CD4-positive, alpha-beta T cell (primary cell): ENCODE measurements at regions not wholly inside any gene's neighbourhood (a gene's known extent, or its start where the extent isn't known, plus 50 kb on each side); places are given as distances from the start of the nearest gene placed in this dataset.

Experiments used
- ATAC-seq: fragments of 200-7000 bp; cut with Tn5 transposase; one replicate; pipeline ENCODE4 v1.10.0; 2022; ENCODE audit warnings: mild to moderate bottlenecking; ENCODE audit not compliant: poor library complexity
- CTCF ChIA-PET: fragments of 350-600 bp; sonication (Branson Sonifier 250); formaldehyde crosslinking; loops from one replicate; lab custom pipeline; 2021; ENCODE audit warnings: antibody characterized with exemption, inconsistent platforms; lab: Charles Lee
- POLR2A ChIA-PET: fragments of 350-600 bp; sonication (Branson Sonifier 250); formaldehyde crosslinking; loops from one replicate; lab custom pipeline; 2021; ENCODE audit warnings: antibody characterized with exemption, inconsistent platforms; lab: Charles Lee
- DNase-seq, 14 experiments: peaks; one replicate each; pipeline ENCODE4 v3.0.0-alpha.2; 2013 to 2020; ENCODE audit warnings: mixed read lengths in 2 of 14
- H3K27ac ChIP-seq, 2 donors: one replicate each; pipeline versions ENCODE4 v1.5.1 to v1.7.0; 2013; ENCODE audit warnings: low read length in 2 of 2, low read depth in 1 of 2, mild to moderate bottlenecking in 1 of 2
- H3K27me3 ChIP-seq, 2 experiments: 1 replicate in 1 of 2; 2 replicates in 1 of 2; pipeline versions ENCODE4 v1.6.1 to v1.7.0; 2013; ENCODE audit warnings: low read length in 2 of 2, control low read depth in 1 of 2, mild to moderate bottlenecking in 1 of 2, moderate library complexity in 1 of 2; ENCODE audit not compliant: insufficient read depth in 2 of 2, control insufficient read depth in 1 of 2
- H3K36me3 ChIP-seq: one replicate; pipeline ENCODE4 v1.6.1; 2013; ENCODE audit warnings: low read length, control low read depth; ENCODE audit not compliant: insufficient read depth
- H3K4me1 ChIP-seq: one replicate; pipeline ENCODE4 v1.6.1; 2013; ENCODE audit warnings: low read length, control low read depth; ENCODE audit not compliant: insufficient read depth
- H3K4me3 ChIP-seq: one replicate; pipeline ENCODE4 v1.5.1; 2013; ENCODE audit warnings: mild to moderate bottlenecking, low read length, moderate library complexity
- H3K9me3 ChIP-seq, 2 experiments: 1 replicate in 1 of 2; 2 replicates in 1 of 2; pipeline versions ENCODE4 v1.6.1 to v1.7.0; 2013; ENCODE audit warnings: low read length in 2 of 2, mild to moderate bottlenecking in 2 of 2, control low read depth in 1 of 2, moderate library complexity in 1 of 2; ENCODE audit not compliant: control insufficient read depth in 1 of 2, insufficient read depth in 1 of 2
- H3K27ac Mint-ChIP-seq: one replicate; pipeline ENCODE4 v1.8.0; 2020; ENCODE audit warnings: mixed read lengths
- H3K27me3 Mint-ChIP-seq: one replicate; pipeline ENCODE4 v1.8.0; 2021; ENCODE audit warnings: mixed read lengths
- H3K36me3 Mint-ChIP-seq: one replicate; pipeline ENCODE4 v1.8.0; 2021; ENCODE audit warnings: low read depth, mixed read lengths
- H3K4me1 Mint-ChIP-seq: one replicate; pipeline ENCODE4 v1.8.0; 2021; ENCODE audit warnings: low read depth, mixed read lengths
- H3K4me3 Mint-ChIP-seq: one replicate; pipeline ENCODE4 v1.8.0; 2020; ENCODE audit warnings: mild to moderate bottlenecking, mixed read lengths
- H3K9me3 Mint-ChIP-seq: one replicate; pipeline ENCODE4 v1.8.0; 2020; ENCODE audit warnings: mixed read lengths
- CTCF ChIP-seq: fragments of 200-600 bp; IDR thresholded peaks from one replicate; pipeline ENCODE4 v1.8.0; 2022; ENCODE audit warnings: antibody characterized with exemption, mild to moderate bottlenecking
- intact Hi-C, 2 experiments: fragments of 100-400 bp; cut with DNase I in 1 of 2; cut with micrococcal nuclease in 1 of 2; formaldehyde crosslinking; loops; one replicate each; pipeline versions ENCODE4 v1.15.1 to v1.9.0; 2023 to 2025; cut with DNase I, micrococcal nuclease

GRCh38 chr3:78426454-78426853, 1341.3 kb downstream of the ROBO1 start:
- no peak for TF ChIP-seq CTCF

GRCh38 chr3:78427303-78427702, 1340.5 kb downstream of the ROBO1 start:
- H3K36me3 Mint-ChIP-seq = no peaks in the 10 kb centered on the region
- H3K4me3 ChIP-seq = no peak overlapping the region
- no peaks in the 10 kb centered on the region for H3K4me1 ChIP-seq
- no peaks in the 10 kb centered on the region for H3K36me3 ChIP-seq
- intact Hi-C loops = no loop called here
- H3K9me3 ChIP-seq = no peaks in the 10 kb centered on the region
- TF ChIP-seq CTCF = no peak
- no peaks in the 10 kb centered on the region for H3K27me3 ChIP-seq
- H3K27ac Mint-ChIP-seq = no peak overlapping the region
- peaks cover 9% of the 10 kb centered on the region for H3K9me3 Mint-ChIP-seq
- ChIA-PET CTCF (no interaction called here), POLR2A (no interaction called here)
- H3K27me3 Mint-ChIP-seq = no peaks in the 10 kb centered on the region
- no peak for ATAC-seq
- no peaks in the 10 kb centered on the region for H3K4me1 Mint-ChIP-seq
- DNase-seq = no peak
- no peak overlapping the region for H3K27ac ChIP-seq
- no peak overlapping the region for H3K4me3 Mint-ChIP-seq

More at GRCh38 chr3:78426454-78426853, 1341.3 kb downstream of the ROBO1 start:
- ChIA-PET CTCF (no interaction called here), POLR2A (no interaction called here)
- DNase-seq = no peak
- Histone ChIP-seq H3K9me3 (no peaks in the 10 kb centered on the region), H3K36me3 (no peaks in the 10 kb centered on the region), H3K4me1 (no peaks in the 10 kb centered on the region), H3K27ac (no peak overlapping the region), H3K4me3 (no peak overlapping the region), H3K27me3 (no peaks in the 10 kb centered on the region)
- Mint-ChIP-seq H3K9me3 (peaks cover 9% of the 10 kb centered on the region), H3K36me3 (no peaks in the 10 kb centered on the region), H3K27ac (no peak overlapping the region), H3K4me3 (no peak overlapping the region), H3K27me3 (no peaks in the 10 kb centered on the region), H3K4me1 (no peaks in the 10 kb centered on the region)
- intact Hi-C loops = no loop called here
- ATAC-seq = no peak

GRCh38 chr3:78430741-78431140, 1337.1 kb downstream of the ROBO1 start:
- H3K4me3 ChIP-seq = no peak overlapping the region
- Mint-ChIP-seq H3K27me3 (no peaks in the 10 kb centered on the region), H3K27ac (no peak overlapping the region), H3K4me3 (no peak overlapping the region), H3K9me3 (peaks cover 5% of the 10 kb centered on the region), H3K4me1 (no peaks in the 10 kb centered on the region), H3K36me3 (no peaks in the 10 kb centered on the region)
- no peaks in the 10 kb centered on the region for H3K9me3 ChIP-seq
- CTCF ChIA-PET = no interaction called here
- intact Hi-C loops = no loop called here
- ATAC-seq = no peak
- no peaks in the 10 kb centered on the region for H3K27me3 ChIP-seq
- DNase-seq = no peak
- POLR2A ChIA-PET = no interaction called here
- no peaks in the 10 kb centered on the region for H3K4me1 ChIP-seq
- no peak for TF ChIP-seq CTCF
- no peaks in the 10 kb centered on the region for H3K36me3 ChIP-seq
- no peak overlapping the region for H3K27ac ChIP-seq
